ENCODE measurements at regions not wholly inside any gene's neighbourhood (a gene's known extent, or its start where the extent isn't known, plus 50 kb on each side); places are given as distances from the start of the nearest gene placed in this dataset.

- ChIA-PET CTCF (no interaction called here), POLR2A (no interaction called here)
- intact Hi-C loops (cut with micrococcal nuclease), result no loop called here
- Histone ChIP-seq H3K9me3 (ENCODE audit: control extremely low read depth in 1 of 3, control insufficient read depth in 2 of 3, insufficient read depth in 1 of 3, low read length in 2 of 3) (no peaks in the 10 kb centered on the region), H3K9ac (ENCODE audit: low read length) (no peak overlapping the region), H4K20me1 (ENCODE audit: control insufficient read depth, insufficient read depth, low read length, poor library complexity, severe bottlenecking) (no peaks in the 10 kb centered on the region), H3K36me3 (replicated peaks in 1 of 2; ENCODE audit: control extremely low read depth in 1 of 2, control insufficient read depth in 1 of 2, extremely low read depth in 1 of 2, insufficient read depth in 2 of 2, low read length in 1 of 2) (no peaks in the 10 kb centered on the region), H3K79me2 (ENCODE audit: control insufficient read depth, insufficient read depth, low read length) (no peaks in the 10 kb centered on the region), H3K27ac (ENCODE audit: low read length in 2 of 2) (no peak overlapping the region), H3K4me1 (ENCODE audit: control insufficient read depth in 2 of 2, insufficient read depth in 2 of 2, low read length in 2 of 2) (peaks cover 0 to 3% of the 10 kb centered on the region in 2 donors), H3K27me3 (replicated peaks in 1 of 4; ENCODE audit: control extremely low read depth in 1 of 4, control insufficient read depth in 3 of 4, insufficient read depth in 4 of 4, low read length in 3 of 4) (peaks cover 0 to 5% (median 0%) of the 10 kb centered on the region in 4 experiments), H3K4me2 (replicated peaks; ENCODE audit: low read depth, low read length, poor library complexity, severe bottlenecking) (no peak overlapping the region), H3K4me3 (ENCODE audit: control extremely low read depth in 1 of 5, extremely low read depth in 1 of 5, insufficient read depth in 1 of 5, low read depth in 2 of 5, low read length in 4 of 5) (no peak overlapping the region), H2AFZ (ENCODE audit: insufficient read depth, low read depth, low read length, poor library complexity, severe bottlenecking) (no peak overlapping the region)
- H3K9me3 Mint-ChIP-seq (ENCODE audit: insufficient read depth), result no peaks in the 10 kb centered on the region
- H3K27ac Mint-ChIP-seq, result no peak overlapping the region
- no peak for TF ChIP-seq CTCF (IDR thresholded peaks at IDR 0.05)
- no peak for TF ChIP-seq EZH2 (IDR thresholded peaks at IDR 0.05; ENCODE audit: borderline replicate concordance, insufficient read depth, low read depth, low read length, poor library complexity, severe bottlenecking)
- DNase-seq (no peak), ATAC-seq (ENCODE audit: low read depth) (no peak)
- H3K27me3 Mint-ChIP-seq, result no peaks in the 10 kb centered on the region
- 100% methylated on average over 2 of the region's 5 CpGs for WGBS (ENCODE audit: insufficient coverage)
- no peaks in the 10 kb centered on the region for H3K4me1 Mint-ChIP-seq
- H3K4me3 Mint-ChIP-seq, result no peak overlapping the region
These were observed 717.3 kb downstream of the DIAPH3 start for GRCh38 chr13:59446391-59446790.

- Histone ChIP-seq H3K36me3 (replicated peaks in 1 of 2; ENCODE audit: control extremely low read depth in 1 of 2, control insufficient read depth in 1 of 2, extremely low read depth in 1 of 2, insufficient read depth in 2 of 2, low read length in 1 of 2) (no peaks in the 10 kb centered on the region), H3K4me3 (ENCODE audit: control extremely low read depth in 1 of 5, extremely low read depth in 1 of 5, insufficient read depth in 1 of 5, low read depth in 2 of 5, low read length in 4 of 5) (no peak overlapping the region), H4K20me1 (ENCODE audit: control insufficient read depth, insufficient read depth, low read length, poor library complexity, severe bottlenecking) (no peaks in the 10 kb centered on the region), H3K4me1 (ENCODE audit: control insufficient read depth in 2 of 2, insufficient read depth in 2 of 2, low read length in 2 of 2) (no peaks in the 10 kb centered on the region), H3K9me3 (ENCODE audit: control extremely low read depth in 1 of 3, control insufficient read depth in 2 of 3, insufficient read depth in 1 of 3, low read length in 2 of 3) (no peaks in the 10 kb centered on the region), H3K79me2 (ENCODE audit: control insufficient read depth, insufficient read depth, low read length) (no peaks in the 10 kb centered on the region), H2AFZ (ENCODE audit: insufficient read depth, low read depth, low read length, poor library complexity, severe bottlenecking) (no peak overlapping the region), H3K27me3 (replicated peaks in 1 of 4; ENCODE audit: control extremely low read depth in 1 of 4, control insufficient read depth in 3 of 4, insufficient read depth in 4 of 4, low read length in 3 of 4) (peaks cover 0 to 2% (median 0%) of the 10 kb centered on the region in 4 experiments), H3K27ac (ENCODE audit: low read length in 2 of 2) (no peak overlapping the region), H3K4me2 (replicated peaks; ENCODE audit: low read depth, low read length, poor library complexity, severe bottlenecking) (no peak overlapping the region), H3K9ac (ENCODE audit: low read length) (no peak overlapping the region)
- Mint-ChIP-seq H3K4me3 (no peak overlapping the region), H3K9me3 (ENCODE audit: insufficient read depth) (no peaks in the 10 kb centered on the region), H3K27ac (no peak overlapping the region), H3K27me3 (no peaks in the 10 kb centered on the region), H3K4me1 (no peaks in the 10 kb centered on the region)
- intact Hi-C loops (cut with micrococcal nuclease), result no loop called here
- TF ChIP-seq EZH2 (IDR thresholded peaks at IDR 0.05; ENCODE audit: borderline replicate concordance, insufficient read depth, low read depth, low read length, poor library complexity, severe bottlenecking), result no peak
- TF ChIP-seq CTCF (IDR thresholded peaks at IDR 0.05), result no peak
- ChIA-PET CTCF (no interaction called here), POLR2A (no interaction called here)
- DNase-seq (no peak), ATAC-seq (ENCODE audit: low read depth) (no peak)
These were observed 716.7 kb downstream of the DIAPH3 start for GRCh38 chr13:59447031-59447430.
